ENCODE measurements at regions not wholly inside any gene's neighbourhood (a gene's known extent, or its start where the extent isn't known, plus 50 kb on each side); places are given as distances from the start of the nearest gene placed in this dataset.

DNA sequence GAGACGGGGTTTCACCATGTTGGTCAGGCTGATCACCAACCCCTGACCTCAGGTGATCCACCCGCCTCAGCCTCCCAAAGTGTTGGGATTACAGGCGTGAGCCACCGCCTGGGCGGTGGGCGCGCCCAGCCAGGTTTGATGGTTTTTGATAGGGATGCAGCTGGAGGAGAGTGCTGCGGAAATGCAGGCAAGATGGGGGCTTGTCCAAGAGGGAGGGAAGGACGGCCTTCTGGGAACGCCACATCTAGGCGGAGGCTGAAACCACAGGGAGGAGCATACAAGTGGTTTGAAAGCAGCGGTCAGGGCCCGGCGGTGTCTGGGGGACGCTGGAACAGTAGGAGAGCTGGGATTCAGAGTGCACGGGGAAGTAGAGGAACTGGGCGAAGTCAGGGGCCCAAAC is 134.6 kb downstream of the VRK1 start:
- DNase-seq (ENCODE audit: low read depth): no peak

DNA sequence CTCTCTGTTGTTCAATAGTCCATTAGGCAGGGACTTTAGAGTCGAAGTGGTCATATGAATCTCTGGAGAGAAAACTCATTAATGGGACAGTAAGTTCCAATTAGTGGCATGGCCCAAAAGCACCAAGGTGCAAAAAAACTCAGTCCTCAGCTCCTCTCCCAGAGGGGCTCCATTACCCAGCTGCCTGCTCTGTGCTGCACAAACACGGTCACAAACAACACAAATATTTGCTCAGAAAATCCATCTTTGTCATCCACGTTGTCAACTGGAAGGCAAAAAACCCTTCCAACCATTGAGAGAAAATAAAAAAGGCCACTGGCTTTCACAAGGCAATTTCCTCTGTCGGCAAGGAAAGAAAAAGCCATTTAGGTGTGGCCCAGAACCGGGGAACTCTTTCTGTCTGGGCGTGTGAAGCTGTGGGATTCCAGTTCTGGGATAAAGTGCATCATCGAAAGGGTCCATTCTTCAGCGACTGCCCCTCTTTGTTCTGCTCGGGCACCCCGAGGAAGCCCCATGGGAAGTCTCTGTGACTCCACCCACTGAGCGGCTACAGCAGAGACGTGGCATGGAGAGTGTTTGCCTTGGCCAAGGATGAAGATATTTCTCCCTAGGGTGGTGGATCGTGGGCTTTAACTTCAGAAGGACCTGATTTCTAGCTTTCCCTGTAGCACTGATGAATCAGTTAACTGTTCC is 137.6 kb downstream of the VRK1 start:
- DNase-seq (ENCODE audit: low read depth): no peak

DNA sequence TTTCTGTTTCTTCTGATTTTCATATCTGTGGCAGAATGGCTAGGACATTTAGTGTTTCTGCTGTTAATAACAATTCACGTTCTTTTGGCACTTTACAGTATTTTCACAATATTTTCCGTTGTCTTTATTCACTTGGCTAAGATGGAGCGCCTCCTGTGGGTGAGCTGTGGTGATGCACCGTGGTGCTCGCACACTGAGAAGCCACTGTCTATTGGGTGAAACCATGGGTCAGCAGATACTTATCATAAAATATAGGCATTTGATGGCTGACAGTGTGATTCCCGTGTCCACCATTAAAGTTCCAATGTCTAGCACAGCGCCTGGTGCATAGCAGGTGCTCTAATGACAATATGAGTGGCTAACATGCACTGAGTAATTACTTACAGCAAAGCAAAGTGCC is 141.8 kb downstream of the VRK1 start:
- no peak for DNase-seq (ENCODE audit: low read depth)

DNA sequence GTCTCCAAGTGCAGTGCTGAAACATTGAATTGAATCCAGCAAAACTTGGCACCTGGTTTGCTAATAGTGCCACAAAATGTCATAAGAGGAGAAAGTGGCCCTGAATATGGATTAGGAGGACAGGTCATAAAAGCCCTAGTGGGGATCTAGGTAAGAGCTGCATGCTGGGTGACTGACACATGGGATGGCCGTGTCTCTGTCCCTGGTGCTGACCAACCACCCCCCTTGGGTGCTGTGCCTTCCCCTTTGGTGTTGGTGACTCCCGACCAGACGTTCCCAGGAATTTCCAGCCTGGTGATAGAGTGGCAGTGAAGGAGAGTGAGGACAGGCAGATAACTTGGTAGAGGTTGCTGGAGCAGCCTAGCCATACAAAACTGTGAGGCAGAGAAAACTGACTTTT is 142.8 kb downstream of the VRK1 start:
- DNase-seq (ENCODE audit: low read depth): no peak

DNA sequence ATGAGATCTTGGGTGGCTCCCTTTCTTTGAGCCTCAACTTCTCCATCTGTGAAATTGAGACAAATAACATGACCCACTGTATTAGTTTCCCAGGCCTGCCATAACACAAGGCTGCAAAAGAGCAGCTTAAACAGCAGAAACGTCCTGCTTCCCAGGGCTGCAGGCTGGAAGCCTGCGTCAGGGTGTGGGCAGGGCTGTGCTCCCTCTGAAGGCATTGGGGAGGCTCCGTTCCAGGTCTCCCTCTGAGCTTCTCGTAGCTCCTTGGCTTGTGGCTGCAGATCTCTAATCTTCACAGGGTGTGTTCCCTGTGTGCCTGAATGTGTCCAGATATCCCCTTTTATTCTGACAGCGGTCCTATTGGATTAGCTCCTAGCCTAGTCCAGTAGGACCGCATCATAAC is 147.1 kb downstream of the VRK1 start:
- DNase-seq (ENCODE audit: low read depth): no peak

DNA sequence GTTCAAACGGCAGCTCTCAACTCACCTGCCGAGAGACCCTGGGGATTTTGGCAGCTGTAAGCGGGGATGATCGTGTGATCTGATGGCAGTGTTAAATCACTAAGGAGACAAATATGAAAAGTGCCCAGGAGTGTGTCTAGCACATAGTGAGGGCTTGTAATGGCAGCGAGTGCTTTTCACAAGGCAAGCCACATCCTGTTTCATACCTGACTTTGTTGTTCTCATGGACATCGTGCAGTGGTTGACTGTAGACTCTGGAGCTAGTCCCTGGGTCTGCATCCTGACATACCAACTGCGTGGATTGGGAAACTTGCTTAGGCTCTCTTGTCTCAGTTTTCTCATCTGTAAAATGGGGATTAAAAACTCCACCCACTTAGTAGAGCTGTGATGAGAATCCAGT is 148.5 kb downstream of the VRK1 start:
- DNase-seq (ENCODE audit: low read depth): no peak

DNA sequence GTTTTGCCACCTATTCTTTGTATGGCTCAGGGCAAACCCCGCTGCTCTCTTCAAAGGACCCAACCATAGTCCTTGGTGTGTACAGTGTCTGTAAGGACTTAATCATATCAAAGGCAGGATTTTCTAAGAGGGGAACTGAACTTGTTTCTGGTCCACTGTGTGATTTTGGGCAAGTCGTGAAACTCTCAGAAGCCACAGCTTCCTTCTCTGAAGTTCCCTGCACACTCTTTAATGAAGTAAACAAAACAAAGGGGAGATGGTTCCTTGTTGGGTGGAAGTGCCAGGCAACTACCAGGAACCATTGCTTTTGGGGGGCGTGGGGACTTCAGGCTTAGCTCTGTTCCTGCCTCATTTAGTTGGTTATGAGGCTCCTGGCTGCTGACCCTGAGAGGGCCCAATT is 152.4 kb downstream of the VRK1 start:
- no peak for DNase-seq (ENCODE audit: low read depth)

DNA sequence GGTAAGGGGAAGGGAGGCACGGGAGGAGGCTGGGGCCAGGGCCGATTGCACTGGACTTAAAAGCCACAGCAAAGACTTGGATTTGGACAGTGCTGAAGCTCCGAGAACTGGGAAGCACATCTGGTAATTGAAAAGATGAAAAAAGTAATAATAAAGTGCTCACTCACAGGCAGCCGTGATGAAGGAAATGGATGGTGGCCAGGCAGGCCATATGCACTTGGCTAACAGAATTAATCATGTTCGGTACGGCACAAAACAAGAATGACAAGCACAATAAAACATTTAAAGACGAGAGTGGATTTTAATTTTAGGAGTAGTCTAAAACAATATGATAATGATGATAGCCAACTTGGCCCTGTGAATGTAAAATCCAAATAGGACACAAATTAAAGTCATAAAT is 154.3 kb downstream of the VRK1 start:
- no peak for DNase-seq (ENCODE audit: low read depth)

DNA sequence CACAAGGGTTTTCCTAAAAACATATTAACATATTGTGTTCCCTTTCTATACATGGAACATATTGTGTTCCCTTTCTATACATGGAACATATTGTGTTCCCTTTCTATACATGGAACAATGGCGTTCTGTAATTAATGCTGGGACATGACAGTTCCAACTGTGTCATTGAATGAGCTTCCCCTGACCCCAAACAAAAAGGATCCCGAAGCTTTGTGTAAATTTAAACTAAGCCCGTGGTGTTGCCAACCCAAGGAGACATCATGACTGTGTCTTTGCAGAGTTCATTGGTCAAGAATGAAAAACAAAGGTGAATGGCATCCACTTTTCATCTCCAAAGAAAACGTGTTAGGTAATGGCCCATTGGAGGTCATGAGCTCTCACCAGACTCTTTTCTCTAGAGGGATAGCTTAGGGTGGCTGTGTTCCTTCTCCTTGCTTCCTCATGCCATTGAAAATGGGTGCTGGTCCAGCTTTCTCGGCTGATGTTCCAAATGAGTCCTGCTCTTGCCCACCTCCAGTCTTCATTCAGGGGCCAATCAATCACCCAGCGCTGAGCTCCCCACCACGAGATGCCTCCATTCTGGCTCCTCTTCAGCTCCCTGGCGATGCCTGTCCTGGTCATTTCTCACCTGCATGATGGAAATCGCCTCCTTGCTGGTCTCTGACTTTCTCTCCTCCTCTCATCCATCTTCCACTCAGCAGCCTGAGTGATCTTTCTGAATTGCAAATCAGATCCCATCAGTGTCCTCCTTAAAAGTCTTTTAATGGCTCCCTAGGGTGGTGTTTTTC is 156.1 kb downstream of the VRK1 start:
- no peak for DNase-seq (ENCODE audit: low read depth)

DNA sequence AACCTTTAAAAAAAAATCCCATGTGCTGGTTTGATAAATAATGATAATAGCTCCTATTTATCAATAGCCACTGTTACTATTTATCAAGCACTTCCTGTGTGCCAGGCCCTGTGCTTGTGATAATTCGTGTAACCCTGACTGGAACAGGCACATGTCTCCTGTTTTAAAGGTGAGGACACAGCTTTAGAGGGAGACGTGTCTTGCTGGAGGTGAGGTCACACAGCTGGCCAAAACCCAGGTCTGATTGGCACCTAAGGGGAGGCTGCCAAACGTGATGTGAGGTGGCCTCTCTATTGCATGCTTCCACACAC is 156.6 kb downstream of the VRK1 start:
- no peak for DNase-seq (ENCODE audit: low read depth)

DNA sequence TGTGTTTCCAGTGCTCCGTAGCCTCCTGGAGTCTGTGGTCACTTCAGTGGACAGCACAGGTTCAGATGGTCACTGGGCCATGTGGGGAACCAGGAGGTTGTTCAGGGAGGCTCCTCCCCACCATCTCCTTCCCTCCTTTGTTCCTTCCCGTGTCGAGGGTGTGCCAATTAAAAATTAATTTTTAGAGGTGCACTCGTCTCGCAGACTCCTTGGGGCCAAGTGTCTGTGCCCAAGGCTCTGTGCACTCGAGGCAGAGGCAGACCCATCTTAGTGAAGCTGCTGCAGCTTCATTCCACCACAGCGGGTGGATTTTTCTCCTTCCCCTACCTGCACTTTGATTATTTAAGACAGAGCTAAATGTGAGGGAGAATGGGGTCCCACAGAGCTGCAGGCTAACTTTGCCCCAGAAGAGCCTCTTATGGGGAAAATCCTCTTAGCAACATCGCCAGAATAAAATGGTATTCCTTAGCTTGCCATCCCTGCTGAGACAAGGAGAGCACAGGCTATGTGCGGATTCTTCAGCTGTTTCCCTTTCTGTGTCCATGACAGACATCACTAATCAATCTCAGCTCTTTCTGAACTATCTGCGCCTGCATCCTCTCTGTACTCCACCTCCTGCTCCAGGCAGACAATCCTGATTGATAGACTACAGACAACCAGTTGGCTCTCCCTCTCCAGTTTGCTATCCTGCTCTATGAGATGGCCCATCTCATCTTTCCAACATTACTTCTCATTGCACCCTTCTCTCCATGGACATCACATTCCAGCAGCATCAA is 159.5 kb downstream of the VRK1 start:
- DNase-seq (ENCODE audit: low read depth): no peak

DNA sequence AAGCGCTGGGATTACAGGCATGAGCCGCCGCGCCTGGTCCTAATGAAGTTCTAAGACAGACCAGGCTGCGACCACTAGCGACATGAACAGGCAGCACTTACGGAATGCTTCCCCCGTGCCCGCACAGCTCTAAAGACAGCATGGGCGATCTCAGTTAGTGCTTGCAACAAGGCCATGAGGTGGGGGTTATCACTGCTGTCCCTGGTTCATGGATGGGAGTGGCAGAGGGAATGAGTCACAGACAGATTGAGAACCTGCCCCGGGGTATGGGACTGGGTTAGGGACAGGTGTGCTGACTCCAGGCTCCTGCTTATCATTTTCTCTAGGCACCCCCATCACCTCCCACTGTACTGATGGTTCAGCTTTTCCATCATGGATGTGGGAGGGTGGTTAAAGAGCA is 160.9 kb downstream of the VRK1 start:
- DNase-seq (ENCODE audit: low read depth): no peak

DNA sequence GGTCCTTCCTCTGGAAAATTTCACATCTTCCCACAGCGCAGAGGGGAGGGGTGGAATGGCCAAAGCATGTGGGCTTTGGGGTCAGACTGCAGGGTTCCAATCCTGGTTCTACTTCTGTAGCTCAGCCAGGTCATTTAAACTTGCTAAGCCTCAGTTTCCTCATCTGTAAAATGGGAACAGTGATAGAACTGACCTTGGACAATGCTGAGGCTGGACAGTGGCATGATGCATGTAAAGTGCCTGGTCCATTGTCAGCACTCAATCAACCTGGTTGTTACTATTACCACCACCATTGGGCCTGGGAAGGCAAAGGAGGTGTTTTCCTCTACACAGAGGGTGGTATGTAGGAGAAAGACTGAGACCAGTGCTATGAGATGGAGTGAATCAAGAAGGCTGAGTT is 162.8 kb downstream of the VRK1 start:
- no peak for DNase-seq (ENCODE audit: low read depth)

DNA sequence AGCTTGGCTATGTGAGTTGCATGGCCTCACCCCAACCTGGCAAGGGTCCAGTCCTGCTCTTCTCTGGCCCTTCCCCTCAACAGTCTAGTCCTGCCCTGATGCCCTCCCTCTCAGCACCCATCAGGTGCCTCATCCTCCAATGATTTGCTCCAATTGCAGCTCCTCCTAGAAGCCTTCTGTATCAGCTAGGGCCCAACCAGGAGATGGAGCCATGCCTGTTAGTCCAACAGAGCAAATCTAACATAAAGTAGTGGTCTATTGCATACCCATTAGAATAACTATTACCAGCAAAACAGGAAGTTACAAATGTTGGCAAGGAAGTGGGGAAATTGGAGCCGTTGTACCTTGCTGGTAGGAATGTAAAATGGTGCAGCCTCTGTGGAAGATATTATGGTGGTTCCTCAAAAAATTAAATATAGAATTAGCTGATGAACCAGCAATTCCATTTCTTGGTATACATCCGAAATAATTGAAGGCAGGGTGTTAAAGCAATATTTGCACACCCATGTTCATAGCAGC is 163.5 kb downstream of the VRK1 start:
- no peak for DNase-seq (ENCODE audit: low read depth)

DNA sequence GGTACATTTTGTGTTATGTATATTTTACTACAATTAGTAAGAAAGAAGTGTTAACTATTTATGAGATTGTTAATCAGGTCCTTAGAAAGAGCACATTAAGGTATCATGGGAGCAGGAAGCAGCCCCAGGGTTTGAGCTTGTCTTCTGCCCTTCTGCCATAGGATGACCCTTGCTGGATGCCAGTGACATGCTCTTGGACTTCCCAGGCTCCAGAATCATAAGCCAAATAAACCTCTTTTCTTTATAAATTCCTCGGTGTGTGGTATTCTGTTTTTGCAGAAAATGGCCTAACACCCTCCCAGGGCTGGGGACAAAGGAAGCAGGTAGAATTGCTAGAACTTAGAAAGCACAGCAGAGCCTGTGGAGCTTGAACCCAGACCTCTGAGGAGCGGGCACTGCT is 164.7 kb downstream of the VRK1 start:
- no peak for DNase-seq (ENCODE audit: low read depth)

DNA sequence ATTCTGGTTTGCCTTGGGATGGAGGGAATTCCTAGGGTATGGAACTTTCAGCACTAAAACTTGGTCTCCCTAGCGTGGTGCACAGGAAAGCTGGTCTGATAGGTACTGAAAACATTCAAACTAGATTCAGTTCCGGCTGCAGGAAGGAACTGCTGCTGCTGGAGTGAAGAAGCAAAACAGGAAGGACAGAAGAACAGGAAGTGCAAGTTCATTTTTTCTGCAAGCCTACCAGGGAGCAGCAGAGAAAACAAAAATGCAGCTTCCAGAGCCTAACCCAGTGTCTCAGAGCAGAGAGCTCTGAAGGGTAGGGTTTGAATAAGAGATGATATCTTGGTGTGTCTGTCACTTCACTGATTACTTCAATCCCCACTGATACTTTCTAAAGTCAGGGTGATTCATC is 165.2 kb downstream of the VRK1 start:
- DNase-seq (ENCODE audit: low read depth): no peak

DNA sequence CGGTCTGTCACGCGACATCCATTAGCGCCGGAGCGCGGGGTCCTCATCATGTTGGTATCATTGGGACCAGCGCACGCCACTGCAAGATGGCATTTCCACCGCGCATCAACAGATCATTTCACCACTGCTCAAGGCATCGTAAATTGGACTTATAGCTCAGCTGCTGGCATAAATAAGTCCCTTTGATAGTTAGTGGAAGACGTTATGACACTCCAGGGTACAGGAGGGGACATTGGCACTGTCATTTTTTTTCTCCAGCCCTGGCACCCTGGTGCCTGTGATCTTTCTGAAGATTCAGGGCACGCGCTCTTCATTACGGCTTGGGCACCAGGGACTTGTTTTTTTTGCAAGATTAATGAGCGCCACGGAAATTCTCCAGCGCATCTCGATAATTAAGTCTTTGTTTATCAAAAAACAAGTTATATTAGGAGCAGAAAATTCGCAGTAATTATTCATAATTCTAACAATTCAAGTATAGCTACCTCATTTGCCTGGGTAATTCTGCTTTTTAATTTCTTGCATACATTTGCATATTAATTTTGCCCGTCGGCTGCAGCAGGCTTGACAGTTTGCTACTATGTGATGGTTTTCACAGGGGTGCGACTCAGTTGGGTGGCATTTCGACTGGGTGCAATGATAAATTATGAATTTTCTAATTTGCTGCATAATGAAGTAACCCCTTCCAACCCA is 167.7 kb downstream of the VRK1 start:
- DNase-seq (ENCODE audit: low read depth): no peak

DNA sequence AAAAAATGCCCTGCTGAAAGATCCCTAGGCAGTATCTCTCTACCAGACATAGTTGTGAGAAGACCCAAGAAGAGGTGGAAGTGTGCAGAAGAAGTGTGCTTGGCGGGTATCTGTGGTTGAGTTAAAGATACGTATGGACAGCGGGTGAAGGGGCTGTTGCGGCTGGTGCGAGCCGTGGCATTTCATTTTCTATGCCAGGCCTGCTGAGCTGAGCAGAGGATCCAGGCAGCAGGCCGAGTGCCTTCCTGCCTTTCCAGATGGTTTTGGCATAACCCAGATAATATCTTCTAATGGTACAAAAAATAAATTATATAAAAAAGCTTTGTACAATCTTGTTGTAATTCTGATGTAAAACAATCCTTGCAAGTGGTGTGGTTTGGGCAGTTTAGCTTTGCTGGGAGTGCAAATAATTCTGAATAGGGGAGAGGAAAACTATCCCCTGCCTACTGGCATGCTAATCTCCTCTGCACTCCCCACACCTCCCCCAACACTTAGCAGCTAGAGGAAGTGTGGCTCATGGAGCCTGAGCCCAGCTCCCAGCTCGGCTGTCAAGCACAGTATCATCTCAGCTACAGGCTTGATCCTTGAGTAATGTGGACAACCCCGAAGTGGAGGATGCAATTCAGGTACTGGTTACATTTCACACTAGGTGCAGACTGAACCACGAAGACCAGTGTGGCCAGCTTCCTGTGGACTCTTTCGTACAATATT is 168.9 kb downstream of the VRK1 start:
- DNase-seq (ENCODE audit: low read depth): no peak

DNA sequence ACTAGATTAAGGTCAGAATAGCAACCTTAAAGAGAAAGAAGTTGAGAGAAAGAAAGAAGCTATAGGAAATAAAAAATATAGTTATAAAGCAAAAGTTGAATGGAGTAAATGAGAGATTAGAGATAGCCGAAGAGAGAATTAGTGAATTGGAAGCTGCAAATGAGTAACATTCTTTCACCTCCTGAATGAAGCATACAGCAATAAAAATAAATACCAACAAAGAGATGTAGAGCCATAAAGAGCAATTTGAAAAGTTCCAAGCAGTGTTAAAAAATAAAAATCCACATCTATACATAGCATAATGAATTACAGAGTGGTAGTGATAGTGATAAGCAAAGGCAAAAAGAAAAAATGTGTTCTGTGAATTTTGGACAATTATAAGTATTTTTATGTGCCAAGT is 177.9 kb downstream of the VRK1 start:
- DNase-seq (ENCODE audit: low read depth): no peak

DNA sequence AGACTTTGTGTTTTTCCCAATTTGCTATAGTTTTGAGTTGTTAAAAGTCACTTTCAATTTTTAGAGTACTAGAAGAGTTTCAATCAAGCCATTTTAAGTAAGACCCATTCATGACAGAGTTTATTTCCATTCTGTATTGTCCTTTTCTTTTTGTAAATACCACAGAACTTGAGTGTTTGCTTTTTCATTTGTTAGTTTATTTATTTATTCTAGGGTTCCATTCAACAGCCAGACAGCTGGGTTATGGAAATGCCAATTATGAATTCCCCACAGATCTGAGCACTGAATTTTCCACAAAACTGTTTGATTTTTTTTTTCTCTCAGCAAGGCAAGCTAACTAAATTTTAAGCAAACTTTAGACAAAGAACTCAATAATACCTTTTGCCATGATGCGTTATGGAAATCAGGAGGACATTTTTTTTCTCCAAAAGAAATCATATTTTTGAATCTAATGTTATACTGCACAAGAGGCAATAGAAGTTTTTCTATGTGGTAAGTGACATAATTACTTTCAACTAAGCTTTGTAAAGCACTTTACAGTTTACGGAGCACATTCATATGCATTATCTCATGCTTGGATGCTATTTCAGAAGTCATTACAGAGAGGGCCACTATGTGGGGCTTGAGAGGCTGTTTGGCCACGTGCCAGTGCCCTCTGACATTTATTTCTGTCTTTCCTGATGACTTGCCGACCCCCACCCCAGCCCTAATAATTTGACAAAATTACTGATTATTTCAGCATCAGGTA is 181.5 kb downstream of the VRK1 start:
- no peak for DNase-seq (ENCODE audit: low read depth)

DNA sequence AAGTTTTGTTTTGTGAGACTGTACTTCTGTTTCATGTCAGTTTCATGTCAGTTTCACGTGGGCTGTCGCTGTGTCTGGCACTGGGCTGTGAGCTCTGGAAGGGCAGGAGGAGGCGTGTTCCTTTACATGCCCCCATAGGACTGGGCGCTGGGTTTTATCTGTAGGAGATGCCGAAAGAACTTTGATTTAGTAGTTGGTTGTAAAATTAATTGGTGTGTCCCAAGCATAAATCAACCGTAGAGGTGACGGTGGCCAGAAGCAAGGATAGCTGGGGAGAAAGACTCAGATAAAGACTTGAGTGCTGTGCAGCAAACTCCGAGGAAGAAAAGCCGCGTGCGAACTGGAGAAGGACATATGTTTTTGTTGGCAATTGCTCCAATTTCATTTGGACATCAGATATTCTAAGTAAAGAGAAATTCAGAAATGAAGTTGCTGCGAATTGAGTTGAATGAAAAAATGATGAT is 182.5 kb downstream of the VRK1 start:
- no peak for DNase-seq (ENCODE audit: low read depth)

Measured in T-helper 22 cell (primary cell).